ENCODE measurements at regions not wholly inside any gene's neighbourhood (a gene's known extent, or its start where the extent isn't known, plus 50 kb on each side); places are given as distances from the start of the nearest gene placed in this dataset.

- ATAC-seq (replicated peaks) = no peak
- H3K36me3 Mint-ChIP-seq (ENCODE audit: low read depth) = no peaks in the 10 kb centered on the region
- H3K4me1 Mint-ChIP-seq = no peaks in the 10 kb centered on the region
- peaks cover 4% of the 10 kb centered on the region for H3K9me3 Mint-ChIP-seq
- no peaks in the 10 kb centered on the region for H3K27me3 Mint-ChIP-seq
- no peak overlapping the region for H3K27ac Mint-ChIP-seq
- H3K4me3 Mint-ChIP-seq = no peak overlapping the region
Measured at GRCh38 chr7:88647825-88648224, 111.7 kb upstream of the ZNF804B start.

GRCh38 chr7:88638583-88638982, 120.9 kb upstream of the ZNF804B start:
- Mint-ChIP-seq H3K4me3 (no peak overlapping the region), H3K4me1 (no peaks in the 10 kb centered on the region), H3K27me3 (no peaks in the 10 kb centered on the region), H3K9me3 (peaks cover 10% of the 10 kb centered on the region), H3K27ac (no peak overlapping the region), H3K36me3 (ENCODE audit: low read depth) (no peaks in the 10 kb centered on the region)
- ATAC-seq (replicated peaks) = no peak

GRCh38 chr7:88637795-88638194, 121.7 kb upstream of the ZNF804B start:
- peaks cover 10% of the 10 kb centered on the region for H3K9me3 Mint-ChIP-seq
- H3K4me3 Mint-ChIP-seq = no peak overlapping the region
- ATAC-seq (replicated peaks) = no peak
- H3K4me1 Mint-ChIP-seq = no peaks in the 10 kb centered on the region
- no peak overlapping the region for H3K27ac Mint-ChIP-seq
- H3K36me3 Mint-ChIP-seq (ENCODE audit: low read depth) = no peaks in the 10 kb centered on the region
- H3K27me3 Mint-ChIP-seq = no peaks in the 10 kb centered on the region

- peaks cover 6% of the 10 kb centered on the region for H3K9me3 Mint-ChIP-seq
- H3K4me1 Mint-ChIP-seq = no peaks in the 10 kb centered on the region
- no peak for ATAC-seq (replicated peaks)
- no peak overlapping the region for H3K27ac Mint-ChIP-seq
- H3K4me3 Mint-ChIP-seq = no peak overlapping the region
- H3K27me3 Mint-ChIP-seq = no peaks in the 10 kb centered on the region
- no peaks in the 10 kb centered on the region for H3K36me3 Mint-ChIP-seq (ENCODE audit: low read depth)
Measured at GRCh38 chr7:88635149-88635548, 124.4 kb upstream of the ZNF804B start.

GRCh38 chr7:88629559-88629958, 129.9 kb upstream of the ZNF804B start:
- Mint-ChIP-seq H3K36me3 (ENCODE audit: low read depth) (no peaks in the 10 kb centered on the region), H3K9me3 (no peaks in the 10 kb centered on the region), H3K4me3 (no peak overlapping the region), H3K27ac (no peak overlapping the region), H3K27me3 (no peaks in the 10 kb centered on the region), H3K4me1 (no peaks in the 10 kb centered on the region)
- ATAC-seq (replicated peaks) = no peak

- no peaks in the 10 kb centered on the region for H3K36me3 Mint-ChIP-seq (ENCODE audit: low read depth)
- H3K4me3 Mint-ChIP-seq = no peak overlapping the region
- no peaks in the 10 kb centered on the region for H3K27me3 Mint-ChIP-seq
- H3K27ac Mint-ChIP-seq = no peak overlapping the region
- no peaks in the 10 kb centered on the region for H3K9me3 Mint-ChIP-seq
- no peaks in the 10 kb centered on the region for H3K4me1 Mint-ChIP-seq
- no peak for ATAC-seq (replicated peaks)
Measured at GRCh38 chr7:88628363-88629085, 131.0 kb upstream of the ZNF804B start.

GRCh38 chr7:88617185-88617584, 142.3 kb upstream of the ZNF804B start:
- Mint-ChIP-seq H3K4me3 (no peak overlapping the region), H3K27ac (no peak overlapping the region), H3K36me3 (ENCODE audit: low read depth) (no peaks in the 10 kb centered on the region), H3K27me3 (no peaks in the 10 kb centered on the region), H3K4me1 (no peaks in the 10 kb centered on the region), H3K9me3 (no peaks in the 10 kb centered on the region)
- ATAC-seq (replicated peaks) = no peak

- Mint-ChIP-seq H3K36me3 (ENCODE audit: low read depth) (no peaks in the 10 kb centered on the region), H3K9me3 (no peaks in the 10 kb centered on the region), H3K4me1 (no peaks in the 10 kb centered on the region)
Measured at GRCh38 chr7:88615336-88615735, 144.2 kb upstream of the ZNF804B start.

GRCh38 chr7:88614736-88615135, 144.8 kb upstream of the ZNF804B start:
- H3K27me3 Mint-ChIP-seq = no peaks in the 10 kb centered on the region
- H3K27ac Mint-ChIP-seq = no peak overlapping the region
- H3K4me3 Mint-ChIP-seq = no peak overlapping the region
- H3K4me1 Mint-ChIP-seq = no peaks in the 10 kb centered on the region
- ATAC-seq (replicated peaks) = no peak
- H3K9me3 Mint-ChIP-seq = no peaks in the 10 kb centered on the region
- no peaks in the 10 kb centered on the region for H3K36me3 Mint-ChIP-seq (ENCODE audit: low read depth)

More at GRCh38 chr7:88615336-88615735, 144.2 kb upstream of the ZNF804B start:
- H3K27ac Mint-ChIP-seq = no peak overlapping the region
- H3K4me3 Mint-ChIP-seq = no peak overlapping the region
- no peaks in the 10 kb centered on the region for H3K27me3 Mint-ChIP-seq
- ATAC-seq (replicated peaks) = no peak

- no peaks in the 10 kb centered on the region for H3K36me3 Mint-ChIP-seq (ENCODE audit: low read depth)
- ATAC-seq (replicated peaks) = no peak
- no peaks in the 10 kb centered on the region for H3K27me3 Mint-ChIP-seq
- H3K27ac Mint-ChIP-seq = no peak overlapping the region
- H3K4me1 Mint-ChIP-seq = no peaks in the 10 kb centered on the region
- H3K9me3 Mint-ChIP-seq = no peaks in the 10 kb centered on the region
- H3K4me3 Mint-ChIP-seq = no peak overlapping the region
Measured at GRCh38 chr7:88610942-88611341, 148.6 kb upstream of the ZNF804B start.

GRCh38 chr7:88600695-88601094, 158.8 kb upstream of the ZNF804B start:
- Mint-ChIP-seq H3K27ac (no peak overlapping the region), H3K4me3 (no peak overlapping the region), H3K27me3 (no peaks in the 10 kb centered on the region), H3K4me1 (no peaks in the 10 kb centered on the region), H3K9me3 (no peaks in the 10 kb centered on the region), H3K36me3 (ENCODE audit: low read depth) (no peaks in the 10 kb centered on the region)
- ATAC-seq (replicated peaks) = no peak

GRCh38 chr7:88599528-88599927, 160.0 kb upstream of the ZNF804B start:
- no peak overlapping the region for H3K27ac Mint-ChIP-seq

GRCh38 chr7:88597941-88598425, 161.5 kb upstream of the ZNF804B start:
- Mint-ChIP-seq H3K4me3 (no peak overlapping the region), H3K27ac (no peak overlapping the region), H3K9me3 (no peaks in the 10 kb centered on the region), H3K36me3 (ENCODE audit: low read depth) (no peaks in the 10 kb centered on the region), H3K4me1 (no peaks in the 10 kb centered on the region), H3K27me3 (no peaks in the 10 kb centered on the region)
- ATAC-seq (replicated peaks) = no peak

More at GRCh38 chr7:88599528-88599927, 160.0 kb upstream of the ZNF804B start:
- no peak for ATAC-seq (replicated peaks)
- H3K27me3 Mint-ChIP-seq = no peaks in the 10 kb centered on the region
- H3K36me3 Mint-ChIP-seq (ENCODE audit: low read depth) = no peaks in the 10 kb centered on the region
- H3K4me3 Mint-ChIP-seq = no peak overlapping the region
- H3K9me3 Mint-ChIP-seq = no peaks in the 10 kb centered on the region
- H3K4me1 Mint-ChIP-seq = no peaks in the 10 kb centered on the region

GRCh38 chr7:88590963-88591362, 168.5 kb upstream of the ZNF804B start:
- Mint-ChIP-seq H3K36me3 (ENCODE audit: low read depth) (no peaks in the 10 kb centered on the region), H3K9me3 (peaks cover 13% of the 10 kb centered on the region), H3K27ac (no peak overlapping the region), H3K4me1 (no peaks in the 10 kb centered on the region), H3K4me3 (no peak overlapping the region), H3K27me3 (no peaks in the 10 kb centered on the region)
- ATAC-seq (replicated peaks) = no peak

- Mint-ChIP-seq H3K9me3 (peaks cover 13% of the 10 kb centered on the region), H3K36me3 (ENCODE audit: low read depth) (no peaks in the 10 kb centered on the region), H3K27ac (no peak overlapping the region), H3K27me3 (no peaks in the 10 kb centered on the region), H3K4me1 (no peaks in the 10 kb centered on the region), H3K4me3 (no peak overlapping the region)
- ATAC-seq (replicated peaks) = no peak
Measured at GRCh38 chr7:88589927-88590326, 169.6 kb upstream of the ZNF804B start.
